Neural progenitor cell (in vitro differentiated cells): ENCODE measurements at regions not wholly inside any gene's neighbourhood (a gene's known extent, or its start where the extent isn't known, plus 50 kb on each side); places are given as distances from the start of the nearest gene placed in this dataset.

Source experiments
- DNase-seq: peaks from one replicate; pipeline ENCODE4 v3.0.0-alpha.2; 2016; ENCODE audit warnings: low spot score
- H2AFZ ChIP-seq: fragments of 200-600 bp; sonication (generic); replicated peaks from 2 replicates; pipeline ENCODE4 v1.6.1; 2016; ENCODE audit warnings: antibody characterized with exemption
- H3F3A ChIP-seq: fragments of 200-600 bp; sonication (generic); 2 replicates; pipeline ENCODE4 v1.6.1; 2016; ENCODE audit warnings: antibody characterized with exemption, low read depth
- H3K27ac ChIP-seq: fragments of 200-600 bp; sonication (generic); 2 replicates; pipeline ENCODE4 v1.5.1; 2016; ENCODE audit warnings: mild to moderate bottlenecking
- H3K27me3 ChIP-seq: fragments of 200-600 bp; sonication (generic); 2 replicates; pipeline ENCODE4 v1.6.1; 2016; ENCODE audit warnings: mild to moderate bottlenecking, moderate library complexity
- H3K36me3 ChIP-seq: fragments of 200-600 bp; sonication (generic); 2 replicates; pipeline ENCODE4 v1.5.1; 2016
- H3K4me1 ChIP-seq: fragments of 200-600 bp; sonication (generic); 2 replicates; pipeline ENCODE4 v1.6.1; 2016; ENCODE audit warnings: mixed run types
- H3K4me2 ChIP-seq: fragments of 200-600 bp; sonication (generic); 2 replicates; pipeline ENCODE4 v1.6.1; 2016
- H3K4me3 ChIP-seq: fragments of 200-600 bp; sonication (generic); 2 replicates; pipeline ENCODE4 v1.5.1; 2016
- H3K79me2 ChIP-seq: fragments of 200-600 bp; sonication (generic); 2 replicates; pipeline ENCODE4 v1.6.1; 2016; ENCODE audit warnings: low read depth
- H3K9ac ChIP-seq: fragments of 200-600 bp; sonication (generic); 2 replicates; pipeline ENCODE4 v1.6.1; 2016
- H3K9me3 ChIP-seq: fragments of 200-600 bp; sonication (generic); 2 replicates; pipeline ENCODE4 v1.5.1; 2016; ENCODE audit warnings: low read depth
- H4K20me1 ChIP-seq: fragments of 200-600 bp; sonication (generic); 2 replicates; pipeline ENCODE4 v1.6.1; 2016; ENCODE audit warnings: low read depth
- H3K27ac Mint-ChIP-seq: 3 replicates; pipeline ENCODE4 v1.8.0; 2021; ENCODE audit warnings: mixed read lengths
- H3K27me3 Mint-ChIP-seq: 2 replicates; pipeline ENCODE4 v1.8.0; 2022; ENCODE audit warnings: low read depth, mild to moderate bottlenecking, inconsistent platforms, moderate library complexity, mixed read lengths; ENCODE audit not compliant: insufficient read depth
- H3K36me3 Mint-ChIP-seq: 3 replicates; pipeline ENCODE4 v1.8.0; 2021; ENCODE audit warnings: mixed read lengths
- H3K4me1 Mint-ChIP-seq: 3 replicates; pipeline ENCODE4 v1.8.0; 2021; ENCODE audit warnings: mixed read lengths
- H3K4me3 Mint-ChIP-seq: 3 replicates; pipeline ENCODE4 v1.8.0; 2021; ENCODE audit warnings: mild to moderate bottlenecking, moderate library complexity, mixed read lengths
- H3K9me3 Mint-ChIP-seq: 3 replicates; pipeline ENCODE4 v1.8.0; 2020; ENCODE audit warnings: mixed read lengths
- CTCF ChIP-seq: fragments of 200-600 bp; sonication (generic); IDR thresholded peaks from 2 replicates; pipeline ENCODE4 v1.5.1; 2017; ENCODE audit warnings: antibody characterized with exemption, mild to moderate bottlenecking
- EZH2 ChIP-seq: fragments of 200-600 bp; sonication (generic); IDR thresholded peaks from 2 replicates; pipeline ENCODE4 v1.6.1; 2017; ENCODE audit warnings: antibody characterized with exemption, mild to moderate bottlenecking, moderate library complexity
- EZH2phosphoT487 ChIP-seq: fragments of 200-600 bp; sonication (generic); IDR thresholded peaks from 2 replicates; pipeline ENCODE4 v1.6.1; 2017; ENCODE audit warnings: antibody characterized with exemption

- no peak overlapping the region for H3K27ac Mint-ChIP-seq
- Histone ChIP-seq H3K4me2 (no peak overlapping the region), H3K9ac (no peak overlapping the region), H3K79me2 (no peaks in the 10 kb centered on the region), H4K20me1 (no peaks in the 10 kb centered on the region), H2AFZ (no peak overlapping the region), H3F3A (peaks cover 9% of the 10 kb centered on the region), H3K27ac (no peak overlapping the region), H3K27me3 (no peaks in the 10 kb centered on the region), H3K4me1 (peaks cover 19% of the 10 kb centered on the region), H3K9me3 (no peaks in the 10 kb centered on the region), H3K4me3 (no peak overlapping the region), H3K36me3 (no peaks in the 10 kb centered on the region)
- peaks cover 11% of the 10 kb centered on the region for H3K36me3 Mint-ChIP-seq
- no peak overlapping the region for H3K4me3 Mint-ChIP-seq
- no peaks in the 10 kb centered on the region for H3K9me3 Mint-ChIP-seq
- no peak for DNase-seq
- no peaks in the 10 kb centered on the region for H3K27me3 Mint-ChIP-seq
- H3K4me1 Mint-ChIP-seq, result peaks cover 24% of the 10 kb centered on the region
- TF ChIP-seq EZH2phosphoT487 (no peak), CTCF (no peak), EZH2 (no peak)
Observed at GRCh38 chr13:73742982-73743381, 391.2 kb downstream of the KLF12 start.

GRCh38 chr13:73741742-73742141 lies 392.5 kb downstream of the KLF12 start:
- H3K36me3 Mint-ChIP-seq, result peaks cover 7% of the 10 kb centered on the region
- Histone ChIP-seq H3F3A (peaks cover 9% of the 10 kb centered on the region), H4K20me1 (no peaks in the 10 kb centered on the region), H3K9ac (no peak overlapping the region), H2AFZ (no peak overlapping the region), H3K4me3 (no peak overlapping the region), H3K4me2 (peak overlapping the region; percentile 10), H3K79me2 (no peaks in the 10 kb centered on the region), H3K36me3 (no peaks in the 10 kb centered on the region), H3K27ac (no peak overlapping the region), H3K9me3 (no peaks in the 10 kb centered on the region), H3K4me1 (peaks cover 19% of the 10 kb centered on the region), H3K27me3 (no peaks in the 10 kb centered on the region)
- H3K9me3 Mint-ChIP-seq, result no peaks in the 10 kb centered on the region
- no peak for DNase-seq
- H3K4me3 Mint-ChIP-seq, result no peak overlapping the region
- no peaks in the 10 kb centered on the region for H3K27me3 Mint-ChIP-seq
- no peak overlapping the region for H3K27ac Mint-ChIP-seq
- peaks cover 24% of the 10 kb centered on the region for H3K4me1 Mint-ChIP-seq
- TF ChIP-seq CTCF (no peak), EZH2 (no peak), EZH2phosphoT487 (no peak)

- H3K4me1 Mint-ChIP-seq, result peaks cover 24% of the 10 kb centered on the region
- H3K9me3 ChIP-seq, result no peaks in the 10 kb centered on the region
- H2AFZ ChIP-seq, result no peak overlapping the region
Observed at GRCh38 chr13:73741111-73741510, 393.1 kb downstream of the KLF12 start.

More at GRCh38 chr13:73741111-73741510, 393.1 kb downstream of the KLF12 start:
- Mint-ChIP-seq H3K27me3 (no peaks in the 10 kb centered on the region), H3K36me3 (peaks cover 7% of the 10 kb centered on the region), H3K4me3 (no peak overlapping the region), H3K9me3 (no peaks in the 10 kb centered on the region), H3K27ac (no peak overlapping the region)
- no peak overlapping the region for H3K9ac ChIP-seq
- no peaks in the 10 kb centered on the region for H3K36me3 ChIP-seq
- no peak overlapping the region for H3K4me3 ChIP-seq
- no peak overlapping the region for H3K4me2 ChIP-seq
- TF ChIP-seq CTCF, result no peak
- TF ChIP-seq EZH2, result no peak
- no peak for TF ChIP-seq EZH2phosphoT487
- no peak overlapping the region for H3K27ac ChIP-seq
- peaks cover 9% of the 10 kb centered on the region for H3F3A ChIP-seq
- H3K4me1 ChIP-seq, result peaks cover 19% of the 10 kb centered on the region
- no peaks in the 10 kb centered on the region for H3K27me3 ChIP-seq
- DNase-seq, result no peak
- H4K20me1 ChIP-seq, result no peaks in the 10 kb centered on the region
- H3K79me2 ChIP-seq, result no peaks in the 10 kb centered on the region
